MM.1S (cell line): ENCODE measurements at regions not wholly inside any gene's neighbourhood (a gene's known extent, or its start where the extent isn't known, plus 50 kb on each side); places are given as distances from the start of the nearest gene placed in this dataset.

Source experiments
- EZH2 ChIP-seq: fragments of 300-600 bp; sonication (generic); optimal IDR thresholded peaks from 2 replicates; pipeline ENCODE3; 2017; ENCODE audit warnings: low read depth, mild to moderate bottlenecking, antibody characterized with exemption, low read length, mixed read lengths
- EZH2phosphoT487 ChIP-seq: fragments of 300-600 bp; sonication (generic); IDR thresholded peaks from 2 replicates; pipeline ENCODE4 v1.6.1; 2018; ENCODE audit warnings: antibody characterized with exemption, low read length
- TF ChIP-seq, protein P1 (sequence below): fragments of 300-600 bp; sonication (generic); IDR thresholded peaks from 2 replicates; pipeline ENCODE4 v1.5.1; 2016; ENCODE audit warnings: antibody characterized with exemption, low read length, mixed read lengths

GRCh38 chr7:159263430-159263829, 118.8 kb upstream of the VIPR2 start:
- TF ChIP-seq, protein P1, sequence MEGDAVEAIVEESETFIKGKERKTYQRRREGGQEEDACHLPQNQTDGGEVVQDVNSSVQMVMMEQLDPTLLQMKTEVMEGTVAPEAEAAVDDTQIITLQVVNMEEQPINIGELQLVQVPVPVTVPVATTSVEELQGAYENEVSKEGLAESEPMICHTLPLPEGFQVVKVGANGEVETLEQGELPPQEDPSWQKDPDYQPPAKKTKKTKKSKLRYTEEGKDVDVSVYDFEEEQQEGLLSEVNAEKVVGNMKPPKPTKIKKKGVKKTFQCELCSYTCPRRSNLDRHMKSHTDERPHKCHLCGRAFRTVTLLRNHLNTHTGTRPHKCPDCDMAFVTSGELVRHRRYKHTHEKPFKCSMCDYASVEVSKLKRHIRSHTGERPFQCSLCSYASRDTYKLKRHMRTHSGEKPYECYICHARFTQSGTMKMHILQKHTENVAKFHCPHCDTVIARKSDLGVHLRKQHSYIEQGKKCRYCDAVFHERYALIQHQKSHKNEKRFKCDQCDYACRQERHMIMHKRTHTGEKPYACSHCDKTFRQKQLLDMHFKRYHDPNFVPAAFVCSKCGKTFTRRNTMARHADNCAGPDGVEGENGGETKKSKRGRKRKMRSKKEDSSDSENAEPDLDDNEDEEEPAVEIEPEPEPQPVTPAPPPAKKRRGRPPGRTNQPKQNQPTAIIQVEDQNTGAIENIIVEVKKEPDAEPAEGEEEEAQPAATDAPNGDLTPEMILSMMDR, result no peak
- TF ChIP-seq EZH2phosphoT487 (no peak), EZH2 (no peak)
